ENCODE measurements at regions not wholly inside any gene's neighbourhood (a gene's known extent, or its start where the extent isn't known, plus 50 kb on each side); places are given as distances from the start of the nearest gene placed in this dataset.

GRCh38 chr3:141430316-141430715 is 56.5 kb upstream of the RASA2 start:
- H3K27me3 ChIP-seq (ENCODE audit: control insufficient read depth in 1 of 2, insufficient read depth in 2 of 2, low read length in 2 of 2) = no peaks in the 10 kb centered on the region
- H3K9me3 ChIP-seq (ENCODE audit: control insufficient read depth in 1 of 2, low read length in 2 of 2) = no peaks in the 10 kb centered on the region
- no peak overlapping the region for H3K4me3 ChIP-seq (ENCODE audit: low read depth in 1 of 2, low read length in 2 of 2)
- H3K36me3 ChIP-seq (ENCODE audit: control insufficient read depth in 1 of 2, insufficient read depth in 2 of 2, low read length in 2 of 2) = peaks cover 10 to 35% of the 10 kb centered on the region in 2 donors
- no peak overlapping the region for H3K27ac ChIP-seq (ENCODE audit: low read depth, low read length)
- no peak overlapping the region for H3K9ac ChIP-seq (ENCODE audit: low read depth in 1 of 2, low read length in 2 of 2)
- H3K4me1 ChIP-seq (ENCODE audit: control insufficient read depth in 1 of 2, insufficient read depth in 2 of 2, low read length in 2 of 2) = peaks cover 30 to 34% of the 10 kb centered on the region in 2 donors

DNA sequence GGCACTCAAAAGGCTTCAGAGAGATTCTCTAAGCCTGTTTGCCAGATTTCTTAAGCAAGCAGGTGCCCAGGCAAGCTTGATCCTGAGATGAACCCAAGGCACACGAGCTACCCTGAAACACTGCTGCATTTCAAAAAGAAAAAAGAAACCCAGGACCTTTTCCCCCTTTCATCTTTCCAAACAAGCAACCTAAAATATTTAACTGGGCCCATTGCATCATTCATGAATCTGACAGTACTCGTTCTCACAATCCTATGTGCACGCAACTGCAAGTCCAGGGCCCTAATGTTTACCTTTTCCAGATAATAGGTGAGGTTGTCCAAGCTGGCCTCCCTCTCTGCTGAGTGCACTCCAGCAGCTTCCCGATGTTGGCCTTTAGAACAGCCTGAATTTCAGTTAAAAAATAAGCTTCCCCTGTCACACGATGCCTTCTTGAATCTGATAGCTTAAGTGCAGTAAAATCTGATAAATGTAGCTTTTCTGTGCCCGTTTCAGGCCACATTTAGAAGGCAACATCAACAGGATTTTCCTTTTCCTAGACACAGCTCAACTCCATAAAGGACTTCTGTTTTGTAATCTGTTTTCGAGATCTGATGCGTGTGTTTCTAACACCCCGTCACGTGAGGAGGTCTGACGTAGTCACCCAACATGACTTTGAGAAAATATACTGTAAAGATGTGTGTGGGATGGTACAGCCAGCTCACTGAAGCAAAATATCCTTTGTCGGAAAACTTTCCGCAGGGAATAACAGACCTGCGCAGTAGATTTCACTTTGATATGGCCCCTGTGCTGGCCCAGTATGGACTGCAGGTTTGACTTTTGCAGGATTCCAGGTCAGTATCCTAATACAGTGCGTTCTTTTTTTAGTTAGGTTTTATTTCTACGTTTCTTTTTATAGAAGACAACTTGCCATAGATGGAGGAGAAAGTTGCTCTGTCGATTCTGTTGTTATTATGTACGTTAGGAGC is 55.1 kb upstream of the RASA2 start:
- H3K9me3 ChIP-seq (ENCODE audit: control insufficient read depth in 1 of 2, low read length in 2 of 2) = no peaks in the 10 kb centered on the region
- peaks cover 10 to 34% of the 10 kb centered on the region in 2 donors for H3K36me3 ChIP-seq (ENCODE audit: control insufficient read depth in 1 of 2, insufficient read depth in 2 of 2, low read length in 2 of 2)
- H3K4me1 ChIP-seq (ENCODE audit: control insufficient read depth in 1 of 2, insufficient read depth in 2 of 2, low read length in 2 of 2) = peaks cover 23 to 30% of the 10 kb centered on the region in 2 donors
- no peak overlapping the region for H3K4me3 ChIP-seq (ENCODE audit: low read depth in 1 of 2, low read length in 2 of 2)
- H3K27ac ChIP-seq (ENCODE audit: low read depth, low read length) = no peak overlapping the region
- H3K9ac ChIP-seq (ENCODE audit: low read depth in 1 of 2, low read length in 2 of 2) = no peak overlapping the region
- H3K27me3 ChIP-seq (ENCODE audit: control insufficient read depth in 1 of 2, insufficient read depth in 2 of 2, low read length in 2 of 2) = no peaks in the 10 kb centered on the region

GRCh38 chr3:141432904-141433303 is 53.9 kb upstream of the RASA2 start:
- H3K4me1 ChIP-seq (ENCODE audit: control insufficient read depth in 1 of 2, insufficient read depth in 2 of 2, low read length in 2 of 2) = peaks cover 26 to 28% of the 10 kb centered on the region in 2 donors
- H3K27ac ChIP-seq (ENCODE audit: low read depth, low read length) = no peak overlapping the region
- H3K36me3 ChIP-seq (ENCODE audit: control insufficient read depth in 1 of 2, insufficient read depth in 2 of 2, low read length in 2 of 2) = peaks cover 8 to 25% of the 10 kb centered on the region in 2 donors
- no peaks in the 10 kb centered on the region for H3K27me3 ChIP-seq (ENCODE audit: control insufficient read depth in 1 of 2, insufficient read depth in 2 of 2, low read length in 2 of 2)
- H3K9me3 ChIP-seq (ENCODE audit: control insufficient read depth in 1 of 2, low read length in 2 of 2) = no peaks in the 10 kb centered on the region
- H3K9ac ChIP-seq (ENCODE audit: low read depth in 1 of 2, low read length in 2 of 2) = no peak overlapping the region
- H3K4me3 ChIP-seq (ENCODE audit: low read depth in 1 of 2, low read length in 2 of 2) = no peak overlapping the region

DNA sequence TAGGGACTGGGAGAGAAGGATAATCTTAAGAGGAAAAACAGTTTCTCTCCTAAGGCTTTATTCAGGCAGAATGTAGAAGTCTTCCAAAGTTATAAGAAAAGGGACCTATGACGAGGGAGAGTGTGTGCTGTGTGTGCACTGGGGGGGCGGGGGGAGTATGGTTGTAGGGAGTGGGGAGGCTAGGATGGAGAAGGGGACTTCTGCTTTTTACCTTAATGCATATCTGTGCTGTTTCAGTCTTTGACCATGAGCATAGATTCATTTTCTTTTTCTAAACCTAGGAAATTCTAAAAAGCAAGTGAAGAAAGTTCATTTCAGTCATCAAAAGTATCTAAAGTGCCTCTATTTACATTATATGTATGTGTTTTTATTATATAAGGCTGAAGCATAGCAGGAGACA is 52.6 kb upstream of the RASA2 start:
- Histone ChIP-seq H3K9me3 (ENCODE audit: control insufficient read depth in 1 of 2, low read length in 2 of 2) (no peaks in the 10 kb centered on the region), H3K36me3 (ENCODE audit: control insufficient read depth in 1 of 2, insufficient read depth in 2 of 2, low read length in 2 of 2) (peaks cover 6 to 27% of the 10 kb centered on the region in 2 donors), H3K4me3 (ENCODE audit: low read depth in 1 of 2, low read length in 2 of 2) (no peak overlapping the region), H3K9ac (ENCODE audit: low read depth in 1 of 2, low read length in 2 of 2) (no peak overlapping the region), H3K27ac (ENCODE audit: low read depth, low read length) (no peak overlapping the region), H3K4me1 (ENCODE audit: control insufficient read depth in 1 of 2, insufficient read depth in 2 of 2, low read length in 2 of 2) (peaks cover 26 to 28% of the 10 kb centered on the region in 2 donors), H3K27me3 (ENCODE audit: control insufficient read depth in 1 of 2, insufficient read depth in 2 of 2, low read length in 2 of 2) (no peaks in the 10 kb centered on the region)

GRCh38 chr3:141436180-141436579 is 50.6 kb upstream of the RASA2 start:
- no peak overlapping the region for H3K9ac ChIP-seq (ENCODE audit: low read depth in 1 of 2, low read length in 2 of 2)
- H3K27ac ChIP-seq (ENCODE audit: low read depth, low read length) = no peak overlapping the region
- H3K27me3 ChIP-seq (ENCODE audit: control insufficient read depth in 1 of 2, insufficient read depth in 2 of 2, low read length in 2 of 2) = no peaks in the 10 kb centered on the region
- H3K36me3 ChIP-seq (ENCODE audit: control insufficient read depth in 1 of 2, insufficient read depth in 2 of 2, low read length in 2 of 2) = peaks cover 6 to 15% of the 10 kb centered on the region in 2 donors
- H3K4me3 ChIP-seq (ENCODE audit: low read depth in 1 of 2, low read length in 2 of 2) = no peak overlapping the region
- no peaks in the 10 kb centered on the region for H3K9me3 ChIP-seq (ENCODE audit: control insufficient read depth in 1 of 2, low read length in 2 of 2)
- H3K4me1 ChIP-seq (ENCODE audit: control insufficient read depth in 1 of 2, insufficient read depth in 2 of 2, low read length in 2 of 2) = peaks cover 28 to 38% of the 10 kb centered on the region in 2 donors
